ENCODE measurements at regions not wholly inside any gene's neighbourhood (a gene's known extent, or its start where the extent isn't known, plus 50 kb on each side); places are given as distances from the start of the nearest gene placed in this dataset.

DNA sequence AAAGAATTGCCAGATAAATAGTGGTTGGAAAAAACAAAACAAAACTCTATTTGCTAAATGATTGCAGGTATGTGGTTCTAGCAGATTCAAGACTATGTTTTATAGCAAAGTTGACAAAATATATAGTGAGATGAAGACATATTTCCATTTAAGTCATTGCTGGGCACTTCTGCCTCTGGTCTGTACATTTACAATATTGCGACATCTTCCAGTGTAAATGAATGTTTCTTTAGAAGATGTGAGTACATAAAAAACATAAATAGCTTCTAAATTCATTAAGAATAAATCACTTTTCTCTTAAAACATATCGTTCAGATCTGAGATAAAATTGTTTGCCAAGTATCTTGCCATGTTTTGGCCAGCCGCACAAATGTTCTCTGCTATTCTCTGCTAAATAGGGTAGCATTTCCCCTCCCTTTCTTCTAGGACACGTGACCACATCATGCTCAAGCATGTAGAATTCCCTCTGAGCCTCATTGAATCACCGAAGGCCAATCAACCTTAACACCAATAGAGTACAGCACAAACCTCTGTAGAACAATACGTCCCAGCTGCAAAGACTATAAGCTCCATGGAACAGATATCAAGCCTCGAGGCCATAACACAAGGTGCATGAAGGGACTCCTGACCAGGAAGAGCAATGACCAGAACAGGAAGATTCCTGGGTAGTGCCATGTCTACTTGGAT, 1173.3 kb downstream of the GATA3 start:
- H3K27ac Mint-ChIP-seq (ENCODE audit: unreplicated experiment): no peak overlapping the region
- no peak for TF ChIP-seq CTCF (IDR thresholded peaks at IDR 0.05; ENCODE audit: insufficient read depth in 1 of 2, low read depth in 1 of 2, low read length in 1 of 2, severe bottlenecking in 1 of 2, unreplicated experiment in 1 of 2)

GRCh38 chr10:9228771-9229170, 1174.3 kb downstream of the GATA3 start:
- Mint-ChIP-seq H3K27ac (ENCODE audit: unreplicated experiment) (no peak overlapping the region), H3K36me3 (ENCODE audit: insufficient read depth, unreplicated experiment) (no peaks in the 10 kb centered on the region), H3K27me3 (ENCODE audit: insufficient read depth, unreplicated experiment) (peaks cover 8% of the 10 kb centered on the region), H3K4me1 (ENCODE audit: low read depth, unreplicated experiment) (no peaks in the 10 kb centered on the region), H3K4me3 (ENCODE audit: unreplicated experiment) (no peak overlapping the region), H3K9me3 (ENCODE audit: unreplicated experiment) (no peaks in the 10 kb centered on the region)
- POLR2A ChIA-PET: no interaction called here
- Histone ChIP-seq H3K9me3 (no peaks in the 10 kb centered on the region), H3K4me1 (no peaks in the 10 kb centered on the region), H3K4me3 (ENCODE audit: low read depth, low read length) (no peak overlapping the region), H3K27me3 (replicated peaks; ENCODE audit: control insufficient read depth, insufficient read depth, low read length) (no peaks in the 10 kb centered on the region), H3K36me3 (ENCODE audit: control insufficient read depth, insufficient read depth, low read length) (no peaks in the 10 kb centered on the region)
- CTCF ChIA-PET: no interaction called here
- intact Hi-C loops (cut with micrococcal nuclease; ENCODE audit: unreplicated experiment): no loop called here
- no TSS peak for BruUV-seq (replicated peaks)
- DNase-seq: no peak
- no peak for TF ChIP-seq CTCF (IDR thresholded peaks at IDR 0.05; ENCODE audit: insufficient read depth in 1 of 2, low read depth in 1 of 2, low read length in 1 of 2, severe bottlenecking in 1 of 2, unreplicated experiment in 1 of 2)

More for the DNA sequence above, 1173.3 kb downstream of the GATA3 start:
- no peaks in the 10 kb centered on the region for H3K36me3 Mint-ChIP-seq (ENCODE audit: insufficient read depth, unreplicated experiment)
- H3K4me3 Mint-ChIP-seq (ENCODE audit: unreplicated experiment): no peak overlapping the region
- DNase-seq: no peak
- H3K4me1 Mint-ChIP-seq (ENCODE audit: low read depth, unreplicated experiment): no peaks in the 10 kb centered on the region
- H3K9me3 Mint-ChIP-seq (ENCODE audit: unreplicated experiment): no peaks in the 10 kb centered on the region
- Histone ChIP-seq H3K4me1 (no peaks in the 10 kb centered on the region), H3K9me3 (no peaks in the 10 kb centered on the region), H3K36me3 (ENCODE audit: control insufficient read depth, insufficient read depth, low read length) (no peaks in the 10 kb centered on the region), H3K4me3 (ENCODE audit: low read depth, low read length) (no peak overlapping the region), H3K27me3 (replicated peaks; ENCODE audit: control insufficient read depth, insufficient read depth, low read length) (no peaks in the 10 kb centered on the region)
- BruUV-seq (replicated peaks): no TSS peak
- CTCF ChIA-PET: no interaction called here
- peaks cover 8% of the 10 kb centered on the region for H3K27me3 Mint-ChIP-seq (ENCODE audit: insufficient read depth, unreplicated experiment)
- intact Hi-C loops (cut with micrococcal nuclease; ENCODE audit: unreplicated experiment): no loop called here
- POLR2A ChIA-PET: no interaction called here

GRCh38 chr10:9229702-9230244, 1175.3 kb downstream of the GATA3 start:
- no peak overlapping the region for H3K27ac Mint-ChIP-seq (ENCODE audit: unreplicated experiment)

More at GRCh38 chr10:9229702-9230244, 1175.3 kb downstream of the GATA3 start:
- Histone ChIP-seq H3K36me3 (ENCODE audit: control insufficient read depth, insufficient read depth, low read length) (no peaks in the 10 kb centered on the region), H3K9me3 (no peaks in the 10 kb centered on the region), H3K27me3 (replicated peaks; ENCODE audit: control insufficient read depth, insufficient read depth, low read length) (no peaks in the 10 kb centered on the region), H3K4me3 (ENCODE audit: low read depth, low read length) (no peak overlapping the region), H3K4me1 (no peaks in the 10 kb centered on the region)
- Mint-ChIP-seq H3K4me3 (ENCODE audit: unreplicated experiment) (no peak overlapping the region), H3K9me3 (ENCODE audit: unreplicated experiment) (no peaks in the 10 kb centered on the region), H3K4me1 (ENCODE audit: low read depth, unreplicated experiment) (no peaks in the 10 kb centered on the region), H3K36me3 (ENCODE audit: insufficient read depth, unreplicated experiment) (no peaks in the 10 kb centered on the region), H3K27me3 (ENCODE audit: insufficient read depth, unreplicated experiment) (peaks cover 8% of the 10 kb centered on the region)
- ChIA-PET CTCF (no interaction called here), POLR2A (no interaction called here)
- no peak for DNase-seq
- no TSS peak for BruUV-seq (replicated peaks)
- no peak for TF ChIP-seq CTCF (IDR thresholded peaks at IDR 0.05; ENCODE audit: insufficient read depth in 1 of 2, low read depth in 1 of 2, low read length in 1 of 2, severe bottlenecking in 1 of 2, unreplicated experiment in 1 of 2)
- intact Hi-C loops (cut with micrococcal nuclease; ENCODE audit: unreplicated experiment): no loop called here
